ENCODE measurements at regions not wholly inside any gene's neighbourhood (a gene's known extent, or its start where the extent isn't known, plus 50 kb on each side); places are given as distances from the start of the nearest gene placed in this dataset.

DNA sequence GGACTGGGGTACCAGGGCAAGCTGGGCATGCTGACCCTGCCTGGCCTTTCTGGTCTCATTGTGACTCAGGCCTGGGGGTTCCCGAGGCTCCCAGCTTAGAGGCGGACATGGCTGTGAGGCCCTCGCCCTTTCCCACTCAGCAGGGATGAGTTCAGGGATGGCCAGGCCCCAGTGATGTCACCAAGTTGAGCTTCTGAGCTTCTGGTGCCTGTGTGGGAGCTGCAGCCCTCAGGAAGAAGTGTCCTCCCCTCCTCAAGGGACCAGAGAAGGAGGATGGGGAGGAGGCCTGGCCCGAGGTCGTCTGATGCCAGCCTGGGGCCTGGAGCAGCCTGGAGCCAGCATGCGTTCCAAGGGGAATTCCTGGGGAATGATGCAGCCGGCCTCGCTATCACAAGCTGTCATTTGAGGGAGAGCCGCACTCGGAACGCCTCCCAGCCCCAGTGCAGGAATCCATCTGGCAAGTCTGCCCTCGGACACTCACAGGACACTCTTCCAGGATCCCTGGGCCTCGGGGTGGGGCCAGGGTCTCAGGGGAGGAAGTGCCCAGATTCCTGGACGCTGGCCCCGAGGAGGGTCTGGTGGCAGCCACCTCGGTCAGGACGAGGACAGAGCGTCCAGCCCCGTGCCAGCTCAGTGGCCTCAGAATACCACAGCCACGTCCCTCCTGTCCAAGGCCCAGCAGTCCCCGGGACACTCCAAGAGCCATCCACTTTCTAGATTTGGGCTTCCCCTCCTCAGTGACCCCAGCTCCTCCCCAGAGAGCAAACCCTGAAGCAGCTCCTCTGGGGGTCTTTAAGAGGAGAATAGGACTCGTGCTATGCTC, 61.2 kb upstream of the GPC1 start:
- intact Hi-C loops (cut with micrococcal nuclease), result no loop called here
- ATAC-seq (no peak), DNase-seq (no peak)
- Mint-ChIP-seq H3K27me3 (no peaks in the 10 kb centered on the region), H3K9me3 (no peaks in the 10 kb centered on the region), H3K27ac (no peak overlapping the region), H3K4me3 (no peak overlapping the region), H3K36me3 (ENCODE audit: low read depth) (no peaks in the 10 kb centered on the region), H3K4me1 (ENCODE audit: low read depth) (no peaks in the 10 kb centered on the region)
- TF ChIP-seq, protein P1, sequence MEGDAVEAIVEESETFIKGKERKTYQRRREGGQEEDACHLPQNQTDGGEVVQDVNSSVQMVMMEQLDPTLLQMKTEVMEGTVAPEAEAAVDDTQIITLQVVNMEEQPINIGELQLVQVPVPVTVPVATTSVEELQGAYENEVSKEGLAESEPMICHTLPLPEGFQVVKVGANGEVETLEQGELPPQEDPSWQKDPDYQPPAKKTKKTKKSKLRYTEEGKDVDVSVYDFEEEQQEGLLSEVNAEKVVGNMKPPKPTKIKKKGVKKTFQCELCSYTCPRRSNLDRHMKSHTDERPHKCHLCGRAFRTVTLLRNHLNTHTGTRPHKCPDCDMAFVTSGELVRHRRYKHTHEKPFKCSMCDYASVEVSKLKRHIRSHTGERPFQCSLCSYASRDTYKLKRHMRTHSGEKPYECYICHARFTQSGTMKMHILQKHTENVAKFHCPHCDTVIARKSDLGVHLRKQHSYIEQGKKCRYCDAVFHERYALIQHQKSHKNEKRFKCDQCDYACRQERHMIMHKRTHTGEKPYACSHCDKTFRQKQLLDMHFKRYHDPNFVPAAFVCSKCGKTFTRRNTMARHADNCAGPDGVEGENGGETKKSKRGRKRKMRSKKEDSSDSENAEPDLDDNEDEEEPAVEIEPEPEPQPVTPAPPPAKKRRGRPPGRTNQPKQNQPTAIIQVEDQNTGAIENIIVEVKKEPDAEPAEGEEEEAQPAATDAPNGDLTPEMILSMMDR (IDR thresholded peaks at IDR 0.05), result no peak
- POLR2A ChIA-PET, result no interaction called here
- CTCF ChIA-PET, result no interaction called here

DNA sequence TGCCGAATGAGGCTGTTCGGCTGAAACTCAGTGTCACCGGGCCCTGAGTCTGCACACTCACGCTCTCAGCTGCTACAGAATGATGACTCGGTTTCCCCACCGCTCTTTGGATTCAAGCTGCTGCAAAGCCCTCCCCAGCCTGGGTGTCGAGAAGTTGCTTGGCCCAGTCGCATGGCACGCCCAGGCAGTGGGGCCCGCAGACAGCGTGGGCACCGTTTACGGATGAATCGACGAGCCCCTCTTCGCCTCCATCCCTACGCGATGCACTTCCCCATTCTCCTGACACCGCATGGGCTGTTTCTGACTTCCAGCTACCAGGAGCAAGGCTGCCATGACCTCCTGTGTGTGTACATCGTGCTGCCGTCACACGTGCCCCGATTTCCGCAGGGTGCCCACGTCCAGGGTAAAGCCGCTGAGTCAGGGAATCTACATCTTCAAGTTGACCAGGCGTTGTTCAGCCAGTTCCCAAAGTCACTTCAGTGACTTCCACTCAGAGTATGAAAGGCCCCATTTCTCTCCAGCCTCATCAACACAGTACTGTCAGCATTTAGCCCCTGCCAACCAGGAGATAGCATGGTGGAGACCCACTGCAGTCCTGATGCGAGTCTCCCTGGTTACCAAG, 60.3 kb upstream of the GPC1 start:
- Mint-ChIP-seq H3K36me3 (ENCODE audit: low read depth) (no peaks in the 10 kb centered on the region), H3K4me1 (ENCODE audit: low read depth) (no peaks in the 10 kb centered on the region), H3K27ac (no peak overlapping the region), H3K4me3 (no peak overlapping the region), H3K27me3 (no peaks in the 10 kb centered on the region), H3K9me3 (no peaks in the 10 kb centered on the region)
- DNase-seq (no peak), ATAC-seq (no peak)
- TF ChIP-seq, protein P1 (IDR thresholded peaks at IDR 0.05), result no peak
- POLR2A ChIA-PET, result no interaction called here
- CTCF ChIA-PET, result no interaction called here
- intact Hi-C loops (cut with micrococcal nuclease), result no loop called here

DNA sequence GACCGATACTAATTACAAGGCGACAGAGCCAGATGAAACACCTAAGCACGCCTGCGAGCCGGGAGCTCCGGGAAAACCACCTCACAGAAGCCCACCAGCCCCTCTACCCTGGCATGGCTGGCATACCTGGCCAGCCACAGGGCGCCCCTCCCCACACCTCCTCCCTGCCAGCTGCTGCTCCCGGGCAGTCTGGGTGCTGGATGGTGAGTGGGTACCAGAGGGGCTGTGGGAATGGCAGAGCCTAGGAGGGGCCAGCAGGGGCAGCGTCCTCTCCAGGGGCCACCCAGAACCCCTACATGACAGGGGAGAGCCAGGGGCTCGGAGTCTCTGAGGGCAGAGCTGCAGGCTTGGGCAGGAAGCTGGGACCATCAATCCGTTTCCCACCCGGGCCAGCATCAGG, 58.7 kb upstream of the GPC1 start:
- TF ChIP-seq, protein P1 (IDR thresholded peaks at IDR 0.05), result no peak
- intact Hi-C loops (cut with micrococcal nuclease), result no loop called here
- DNase-seq (no peak), ATAC-seq (no peak)
- Mint-ChIP-seq H3K27ac (no peak overlapping the region), H3K4me1 (ENCODE audit: low read depth) (no peaks in the 10 kb centered on the region), H3K36me3 (ENCODE audit: low read depth) (no peaks in the 10 kb centered on the region), H3K9me3 (no peaks in the 10 kb centered on the region), H3K4me3 (no peak overlapping the region), H3K27me3 (peaks cover 1% of the 10 kb centered on the region)
- ChIA-PET POLR2A (no interaction called here), CTCF (no interaction called here)

DNA sequence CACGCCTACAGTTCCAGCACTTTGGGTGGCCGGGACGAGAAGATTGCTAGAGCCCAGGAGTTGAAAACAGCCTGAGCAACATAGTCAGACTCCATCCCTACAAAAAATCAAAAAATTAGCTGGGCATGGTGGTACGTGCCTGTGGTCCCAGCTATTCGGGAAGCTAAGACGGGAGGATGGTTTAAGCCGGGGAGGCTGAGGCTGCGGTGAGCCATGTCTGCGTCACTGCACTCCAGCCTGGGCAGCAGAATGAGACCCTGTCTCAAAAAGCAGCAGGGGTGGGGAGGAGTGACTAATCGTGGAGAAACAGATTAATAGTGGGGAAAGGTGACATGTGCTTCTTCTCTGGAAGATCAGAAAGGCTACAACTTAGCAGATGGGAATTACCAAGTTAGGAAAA, 58.1 kb upstream of the GPC1 start:
- POLR2A ChIA-PET, result no interaction called here

More for the DNA sequence above, 58.1 kb upstream of the GPC1 start:
- H3K36me3 Mint-ChIP-seq (ENCODE audit: low read depth), result no peaks in the 10 kb centered on the region
- no peaks in the 10 kb centered on the region for H3K9me3 Mint-ChIP-seq
- no peak overlapping the region for H3K4me3 Mint-ChIP-seq
- intact Hi-C loops (cut with micrococcal nuclease), result no loop called here
- CTCF ChIA-PET, result no interaction called here
- TF ChIP-seq, protein P1 (IDR thresholded peaks at IDR 0.05), result no peak
- no peaks in the 10 kb centered on the region for H3K4me1 Mint-ChIP-seq (ENCODE audit: low read depth)
- peaks cover 1% of the 10 kb centered on the region for H3K27me3 Mint-ChIP-seq
- no peak overlapping the region for H3K27ac Mint-ChIP-seq
- DNase-seq (no peak), ATAC-seq (no peak)

All from activated CD8-positive, alpha-beta T cell treated with anti-CD3 and anti-CD28 coated beads for 36 hours (primary cell).